ENCODE measurements at regions not wholly inside any gene's neighbourhood (a gene's known extent, or its start where the extent isn't known, plus 50 kb on each side); places are given as distances from the start of the nearest gene placed in this dataset.

- no peak for DNase-seq (ENCODE audit: low read depth)
- no peak for TF ChIP-seq MAX (IDR thresholded peaks at IDR 0.05; ENCODE audit: low read depth, low read length)
- TF ChIP-seq POLR2A (IDR thresholded peaks at IDR 0.05; ENCODE audit: extremely low read depth, insufficient read length), result no peak
- no peak for TF ChIP-seq CTCF (IDR thresholded peaks at IDR 0.05; ENCODE audit: low read depth, low read length)
- TF ChIP-seq MYC (IDR thresholded peaks at IDR 0.05; ENCODE audit: low read depth, low read length), result no peak
- H3K4me3 ChIP-seq (ENCODE audit: low read depth, low read length), result no peak overlapping the region
Observed at GRCh38 chr3:117217355-117217754, 507.8 kb downstream of the TUSC7 start.

GRCh38 chr3:117217760-117218316 is 508.3 kb downstream of the TUSC7 start:
- no peak for DNase-seq (ENCODE audit: low read depth)
- TF ChIP-seq CTCF (IDR thresholded peaks at IDR 0.05; ENCODE audit: low read depth, low read length) (no peak), POLR2A (IDR thresholded peaks at IDR 0.05; ENCODE audit: extremely low read depth, insufficient read length) (no peak), MYC (IDR thresholded peaks at IDR 0.05; ENCODE audit: low read depth, low read length) (no peak), MAX (IDR thresholded peaks at IDR 0.05; ENCODE audit: low read depth, low read length) (no peak)
- H3K4me3 ChIP-seq (ENCODE audit: low read depth, low read length), result no peak overlapping the region

- no peak overlapping the region for H3K4me3 ChIP-seq (ENCODE audit: low read depth, low read length)
- TF ChIP-seq MAX (IDR thresholded peaks at IDR 0.05; ENCODE audit: low read depth, low read length), result no peak
- no peak for TF ChIP-seq CTCF (IDR thresholded peaks at IDR 0.05; ENCODE audit: low read depth, low read length)
- TF ChIP-seq MYC (IDR thresholded peaks at IDR 0.05; ENCODE audit: low read depth, low read length), result no peak
- no peak for TF ChIP-seq POLR2A (IDR thresholded peaks at IDR 0.05; ENCODE audit: extremely low read depth, insufficient read length)
- no peak for DNase-seq (ENCODE audit: low read depth)
Observed at GRCh38 chr3:117218641-117219048, 509.1 kb downstream of the TUSC7 start.

- H3K4me3 ChIP-seq (ENCODE audit: low read depth, low read length), result no peak overlapping the region
- no peak for DNase-seq (ENCODE audit: low read depth)
- no peak for TF ChIP-seq MYC (IDR thresholded peaks at IDR 0.05; ENCODE audit: low read depth, low read length)
- no peak for TF ChIP-seq POLR2A (IDR thresholded peaks at IDR 0.05; ENCODE audit: extremely low read depth, insufficient read length)
- TF ChIP-seq CTCF (IDR thresholded peaks at IDR 0.05; ENCODE audit: low read depth, low read length), result no peak
- TF ChIP-seq MAX (IDR thresholded peaks at IDR 0.05; ENCODE audit: low read depth, low read length), result no peak
Observed at GRCh38 chr3:117219296-117219695, 509.7 kb downstream of the TUSC7 start.

GRCh38 chr3:117226932-117227331 is 517.4 kb downstream of the TUSC7 start:
- TF ChIP-seq POLR2A (IDR thresholded peaks at IDR 0.05; ENCODE audit: extremely low read depth, insufficient read length) (no peak), CTCF (IDR thresholded peaks at IDR 0.05; ENCODE audit: low read depth, low read length) (no peak), MYC (IDR thresholded peaks at IDR 0.05; ENCODE audit: low read depth, low read length) (no peak), MAX (IDR thresholded peaks at IDR 0.05; ENCODE audit: low read depth, low read length) (no peak)
- no peak for DNase-seq (ENCODE audit: low read depth)
- H3K4me3 ChIP-seq (ENCODE audit: low read depth, low read length), result no peak overlapping the region
